ENCODE measurements at regions not wholly inside any gene's neighbourhood (a gene's known extent, or its start where the extent isn't known, plus 50 kb on each side); places are given as distances from the start of the nearest gene placed in this dataset.

GRCh38 chr1:53378061-53378460, 50.2 kb upstream of the LRP8 start:
- Mint-ChIP-seq H3K36me3 (no peaks in the 10 kb centered on the region), H3K4me1 (no peaks in the 10 kb centered on the region), H3K27me3 (peaks cover 36% of the 10 kb centered on the region), H3K9me3 (no peaks in the 10 kb centered on the region), H3K27ac (no peak overlapping the region), H3K4me3 (no peak overlapping the region)
- no peak for ATAC-seq

- no peaks in the 10 kb centered on the region for H3K9me3 Mint-ChIP-seq
- H3K4me3 Mint-ChIP-seq, result no peak overlapping the region
- no peaks in the 10 kb centered on the region for H3K4me1 Mint-ChIP-seq
- H3K27me3 Mint-ChIP-seq, result peaks cover 41% of the 10 kb centered on the region
- no peak for ATAC-seq
- H3K36me3 Mint-ChIP-seq, result no peaks in the 10 kb centered on the region
- no peak overlapping the region for H3K27ac Mint-ChIP-seq
Observed at GRCh38 chr1:53378932-53379661, 51.2 kb upstream of the LRP8 start.

GRCh38 chr1:53379662-53380002, 51.8 kb upstream of the LRP8 start:
- H3K27ac Mint-ChIP-seq, result no peak overlapping the region
- ATAC-seq, result no peak
- H3K27me3 Mint-ChIP-seq, result peaks cover 41% of the 10 kb centered on the region
- no peak overlapping the region for H3K4me3 Mint-ChIP-seq
- no peaks in the 10 kb centered on the region for H3K4me1 Mint-ChIP-seq
- H3K36me3 Mint-ChIP-seq, result no peaks in the 10 kb centered on the region
- H3K9me3 Mint-ChIP-seq, result no peaks in the 10 kb centered on the region

- H3K4me3 Mint-ChIP-seq, result no peak overlapping the region
- ATAC-seq, result no peak
- H3K36me3 Mint-ChIP-seq, result no peaks in the 10 kb centered on the region
- no peak overlapping the region for H3K27ac Mint-ChIP-seq
- no peaks in the 10 kb centered on the region for H3K9me3 Mint-ChIP-seq
- H3K27me3 Mint-ChIP-seq, result peaks cover 41% of the 10 kb centered on the region
- no peaks in the 10 kb centered on the region for H3K4me1 Mint-ChIP-seq
Observed at GRCh38 chr1:53380296-53380695, 52.4 kb upstream of the LRP8 start.

GRCh38 chr1:53381790-53382401, 54.0 kb upstream of the LRP8 start:
- H3K36me3 Mint-ChIP-seq, result no peaks in the 10 kb centered on the region
- no peaks in the 10 kb centered on the region for H3K4me1 Mint-ChIP-seq
- H3K4me3 Mint-ChIP-seq, result no peak overlapping the region
- ATAC-seq, result no peak
- H3K9me3 Mint-ChIP-seq, result no peaks in the 10 kb centered on the region
- no peak overlapping the region for H3K27ac Mint-ChIP-seq
- peaks cover 41% of the 10 kb centered on the region for H3K27me3 Mint-ChIP-seq

GRCh38 chr1:53383136-53383870, 55.4 kb upstream of the LRP8 start:
- H3K9me3 Mint-ChIP-seq, result no peaks in the 10 kb centered on the region
- no peaks in the 10 kb centered on the region for H3K36me3 Mint-ChIP-seq
- no peak overlapping the region for H3K27ac Mint-ChIP-seq
- no peak overlapping the region for H3K4me3 Mint-ChIP-seq
- H3K4me1 Mint-ChIP-seq, result no peaks in the 10 kb centered on the region
- ATAC-seq, result no peak
- H3K27me3 Mint-ChIP-seq, result peaks cover 40% of the 10 kb centered on the region

GRCh38 chr1:53384796-53385195, 56.9 kb upstream of the LRP8 start:
- no peaks in the 10 kb centered on the region for H3K9me3 Mint-ChIP-seq
- H3K36me3 Mint-ChIP-seq, result no peaks in the 10 kb centered on the region
- H3K27me3 Mint-ChIP-seq, result peaks cover 33% of the 10 kb centered on the region
- peaks cover 2% of the 10 kb centered on the region for H3K4me1 Mint-ChIP-seq
- no peak overlapping the region for H3K4me3 Mint-ChIP-seq
- H3K27ac Mint-ChIP-seq, result no peak overlapping the region
- no peak for ATAC-seq

- H3K4me1 Mint-ChIP-seq, result peaks cover 10% of the 10 kb centered on the region
- no peaks in the 10 kb centered on the region for H3K9me3 Mint-ChIP-seq
- H3K27ac Mint-ChIP-seq, result no peak overlapping the region
- no peaks in the 10 kb centered on the region for H3K36me3 Mint-ChIP-seq
- H3K4me3 Mint-ChIP-seq, result no peak overlapping the region
- ATAC-seq, result no peak
- H3K27me3 Mint-ChIP-seq, result peaks cover 28% of the 10 kb centered on the region
Observed at GRCh38 chr1:53385276-53386225, 57.7 kb upstream of the LRP8 start.

GRCh38 chr1:53388963-53389362, 61.1 kb upstream of the LRP8 start:
- no peak overlapping the region for H3K27ac Mint-ChIP-seq
- no peak overlapping the region for H3K4me3 Mint-ChIP-seq
- H3K27me3 Mint-ChIP-seq, result no peaks in the 10 kb centered on the region
- peaks cover 14% of the 10 kb centered on the region for H3K4me1 Mint-ChIP-seq
- no peak for ATAC-seq
- no peaks in the 10 kb centered on the region for H3K9me3 Mint-ChIP-seq
- no peaks in the 10 kb centered on the region for H3K36me3 Mint-ChIP-seq

- ATAC-seq, result no peak
- H3K36me3 Mint-ChIP-seq, result no peaks in the 10 kb centered on the region
- peak overlapping the region; percentile 25 for H3K4me3 Mint-ChIP-seq
- no peaks in the 10 kb centered on the region for H3K9me3 Mint-ChIP-seq
- H3K27me3 Mint-ChIP-seq, result no peaks in the 10 kb centered on the region
- H3K27ac Mint-ChIP-seq, result peak overlapping the region; percentile 69
- peaks cover 14% of the 10 kb centered on the region for H3K4me1 Mint-ChIP-seq
Observed at GRCh38 chr1:53390261-53390660, 62.4 kb upstream of the LRP8 start.

- peaks cover 3% of the 10 kb centered on the region for H3K27me3 Mint-ChIP-seq
- no peaks in the 10 kb centered on the region for H3K36me3 Mint-ChIP-seq
- no peaks in the 10 kb centered on the region for H3K9me3 Mint-ChIP-seq
- H3K27ac Mint-ChIP-seq, result peak overlapping the region; percentile 69
- H3K4me1 Mint-ChIP-seq, result peaks cover 14% of the 10 kb centered on the region
- ATAC-seq, result no peak
- H3K4me3 Mint-ChIP-seq, result no peak overlapping the region
Observed at GRCh38 chr1:53390736-53391135, 62.9 kb upstream of the LRP8 start.

GRCh38 chr1:53391296-53391695, 63.4 kb upstream of the LRP8 start:
- no peak for ATAC-seq
- peaks cover 14% of the 10 kb centered on the region for H3K4me1 Mint-ChIP-seq
- H3K36me3 Mint-ChIP-seq, result no peaks in the 10 kb centered on the region
- H3K27ac Mint-ChIP-seq, result no peak overlapping the region
- peaks cover 8% of the 10 kb centered on the region for H3K27me3 Mint-ChIP-seq
- H3K9me3 Mint-ChIP-seq, result no peaks in the 10 kb centered on the region
- no peak overlapping the region for H3K4me3 Mint-ChIP-seq

- peaks cover 14% of the 10 kb centered on the region for H3K4me1 Mint-ChIP-seq
- ATAC-seq, result peak; percentile 45
- no peak overlapping the region for H3K27ac Mint-ChIP-seq
- H3K4me3 Mint-ChIP-seq, result no peak overlapping the region
- peaks cover 14% of the 10 kb centered on the region for H3K27me3 Mint-ChIP-seq
- H3K9me3 Mint-ChIP-seq, result no peaks in the 10 kb centered on the region
- no peaks in the 10 kb centered on the region for H3K36me3 Mint-ChIP-seq
Observed at GRCh38 chr1:53391982-53392381, 64.1 kb upstream of the LRP8 start.

- Mint-ChIP-seq H3K27ac (no peak overlapping the region), H3K36me3 (no peaks in the 10 kb centered on the region), H3K27me3 (peaks cover 14% of the 10 kb centered on the region), H3K4me1 (peaks cover 14% of the 10 kb centered on the region), H3K9me3 (no peaks in the 10 kb centered on the region), H3K4me3 (no peak overlapping the region)
- ATAC-seq, result no peak
Observed at GRCh38 chr1:53392460-53392859, 64.6 kb upstream of the LRP8 start.

- Mint-ChIP-seq H3K4me3 (no peak overlapping the region), H3K27me3 (peaks cover 14% of the 10 kb centered on the region), H3K27ac (no peak overlapping the region), H3K4me1 (peaks cover 14% of the 10 kb centered on the region), H3K36me3 (no peaks in the 10 kb centered on the region), H3K9me3 (no peaks in the 10 kb centered on the region)
- ATAC-seq, result peak; percentile 76
Observed at GRCh38 chr1:53393325-53393792, 65.5 kb upstream of the LRP8 start.
